ENCODE measurements at regions not wholly inside any gene's neighbourhood (a gene's known extent, or its start where the extent isn't known, plus 50 kb on each side); places are given as distances from the start of the nearest gene placed in this dataset.

GRCh38 chr4:127047930-127048329 is 584.8 kb upstream of the INTU start:
- ATAC-seq, result no peak
- no peak for TF ChIP-seq ARNTL (CRISPR knock-in tag; IDR thresholded peaks at IDR 0.05; ENCODE audit: borderline replicate concordance, low read depth)

- no peak for ATAC-seq
- TF ChIP-seq ZNF565 (CRISPR knock-in tag; conservative IDR thresholded peaks at IDR 0.05; ENCODE audit: low read depth) (no peak), BACH2 (CRISPR knock-in tag; IDR thresholded peaks at IDR 0.05; ENCODE audit: borderline replicate concordance) (no peak), POU6F1 (CRISPR knock-in tag; IDR thresholded peaks at IDR 0.05; ENCODE audit: borderline replicate concordance, low read depth) (no peak), CSRNP3 (CRISPR knock-in tag; IDR thresholded peaks at IDR 0.05) (no peak), TCF4 (CRISPR knock-in tag; IDR thresholded peaks at IDR 0.05; ENCODE audit: borderline replicate concordance) (no peak), RARB (CRISPR knock-in tag; IDR thresholded peaks at IDR 0.05) (no peak), TSHZ2 (CRISPR knock-in tag; IDR thresholded peaks at IDR 0.05) (no peak), TOX (CRISPR knock-in tag; IDR thresholded peaks at IDR 0.05; ENCODE audit: borderline replicate concordance) (no peak), ZNF70 (CRISPR knock-in tag; IDR thresholded peaks at IDR 0.05) (no peak), ESRRG (CRISPR knock-in tag; IDR thresholded peaks at IDR 0.05) (no peak), ISL1 (CRISPR knock-in tag; IDR thresholded peaks at IDR 0.05) (no peak), PATZ1 (CRISPR knock-in tag; IDR thresholded peaks at IDR 0.05; ENCODE audit: borderline replicate concordance) (no peak), OSR1 (CRISPR knock-in tag; IDR thresholded peaks at IDR 0.05) (no peak), ZFP30 (CRISPR knock-in tag; IDR thresholded peaks at IDR 0.05) (no peak)
Measured at GRCh38 chr4:127048376-127049044, 584.2 kb upstream of the INTU start.

GRCh38 chr4:127049526-127049925 is 583.2 kb upstream of the INTU start:
- TF ChIP-seq OSR1 (CRISPR knock-in tag; IDR thresholded peaks at IDR 0.05) (no peak), POU6F1 (CRISPR knock-in tag; IDR thresholded peaks at IDR 0.05; ENCODE audit: borderline replicate concordance, low read depth) (no peak), CSDC2 (CRISPR knock-in tag; IDR thresholded peaks at IDR 0.05) (no peak), ESRRG (CRISPR knock-in tag; IDR thresholded peaks at IDR 0.05) (no peak), CREB5 (CRISPR knock-in tag; IDR thresholded peaks at IDR 0.05; ENCODE audit: low read depth) (no peak), ISL1 (CRISPR knock-in tag; IDR thresholded peaks at IDR 0.05) (no peak), ZNF8 (CRISPR knock-in tag; IDR thresholded peaks at IDR 0.05) (no peak), BACH2 (CRISPR knock-in tag; IDR thresholded peaks at IDR 0.05; ENCODE audit: borderline replicate concordance) (no peak), TCF4 (CRISPR knock-in tag; IDR thresholded peaks at IDR 0.05; ENCODE audit: borderline replicate concordance) (no peak), ZNF565 (CRISPR knock-in tag; conservative IDR thresholded peaks at IDR 0.05; ENCODE audit: low read depth) (no peak), TOX (CRISPR knock-in tag; IDR thresholded peaks at IDR 0.05; ENCODE audit: borderline replicate concordance) (no peak), PPARA (CRISPR knock-in tag; IDR thresholded peaks at IDR 0.05; ENCODE audit: borderline replicate concordance) (no peak), RARB (CRISPR knock-in tag; IDR thresholded peaks at IDR 0.05) (no peak), ZFP3 (CRISPR knock-in tag; IDR thresholded peaks at IDR 0.05) (no peak), TSHZ2 (CRISPR knock-in tag; IDR thresholded peaks at IDR 0.05) (no peak)
- no peak for ATAC-seq
